22Rv1 (cell line): ENCODE measurements at regions not wholly inside any gene's neighbourhood (a gene's known extent, or its start where the extent isn't known, plus 50 kb on each side); places are given as distances from the start of the nearest gene placed in this dataset.
A peak's percentile ranks its signal among the peaks of the same experiment; 100 is the strongest.
"Not testable (repeated sequence)": the region's sequence is repeated elsewhere in the genome, so short reads cannot be mapped to it uniquely, and the experiment has no call there.

ENCODE experiments used
- H3K27ac ChIP-seq: fragments of 450-650 bp; 2 replicates; pipeline ENCODE4 v1.5.1; 2017
- CTCF ChIP-seq: fragments of 450-650 bp; IDR thresholded peaks from 2 replicates; pipeline ENCODE4 v1.5.1; 2017; ENCODE audit warnings: mild to moderate bottlenecking

GRCh38 chr10:46645110-46645509 lies 66.2 kb downstream of the SYT15 start:
- not testable (repeated sequence) for H3K27ac ChIP-seq

- H3K27ac ChIP-seq, result not testable (repeated sequence)
Measured at GRCh38 chr10:46646132-46646531, 67.2 kb downstream of the SYT15 start.

- H3K27ac ChIP-seq, result not testable (repeated sequence)
Measured at GRCh38 chr10:46650967-46651366, 72.0 kb downstream of the SYT15 start.

GRCh38 chr10:46657437-46657836 lies 78.5 kb downstream of the SYT15 start:
- not testable (repeated sequence) for H3K27ac ChIP-seq

GRCh38 chr10:46660027-46660834 lies 81.3 kb downstream of the SYT15 start:
- not testable (repeated sequence) for H3K27ac ChIP-seq

- not testable (repeated sequence) for H3K27ac ChIP-seq
Measured at GRCh38 chr10:46660835-46661164, 81.9 kb downstream of the SYT15 start.

- H3K27ac ChIP-seq, result not testable (repeated sequence)
Measured at GRCh38 chr10:46665536-46665935, 86.6 kb downstream of the SYT15 start.

- not testable (repeated sequence) for H3K27ac ChIP-seq
Measured at GRCh38 chr10:46668357-46668997, 89.5 kb downstream of the SYT15 start.

GRCh38 chr10:46677836-46678435 lies 99.0 kb downstream of the SYT15 start:
- not testable (repeated sequence) for H3K27ac ChIP-seq

GRCh38 chr10:46691397-46691796 lies 112.5 kb downstream of the SYT15 start:
- not testable (repeated sequence) for H3K27ac ChIP-seq

- not testable (repeated sequence) for H3K27ac ChIP-seq
- 0 out of 2 replicates have a peak, but pooled peaks have one; percentile 9 for TF ChIP-seq CTCF
Measured at GRCh38 chr10:46693218-46693617, 114.3 kb downstream of the SYT15 start.

- H3K27ac ChIP-seq, result not testable (repeated sequence)
Measured at GRCh38 chr10:46717264-46717663, 138.3 kb downstream of the SYT15 start.

- not testable (repeated sequence) for H3K27ac ChIP-seq
Measured at GRCh38 chr10:46718014-46718413, 139.1 kb downstream of the SYT15 start.

GRCh38 chr10:46720386-46720785 lies 141.5 kb downstream of the SYT15 start:
- not testable (repeated sequence) for H3K27ac ChIP-seq

- not testable (repeated sequence) for H3K27ac ChIP-seq
Measured at GRCh38 chr10:46720811-46721518, 142.0 kb downstream of the SYT15 start.

GRCh38 chr10:46724258-46724657 lies 145.3 kb downstream of the SYT15 start:
- not testable (repeated sequence) for H3K27ac ChIP-seq

- H3K27ac ChIP-seq, result not testable (repeated sequence)
Measured at GRCh38 chr10:46728359-46728758, 149.4 kb downstream of the SYT15 start.

GRCh38 chr10:46730729-46731128 lies 151.8 kb downstream of the SYT15 start:
- H3K27ac ChIP-seq, result not testable (repeated sequence)

GRCh38 chr10:46733635-46734261 lies 154.8 kb downstream of the SYT15 start:
- H3K27ac ChIP-seq, result not testable (repeated sequence)

GRCh38 chr10:46734262-46734642 lies 155.3 kb downstream of the SYT15 start:
- H3K27ac ChIP-seq, result not testable (repeated sequence)
